ENCODE measurements at regions not wholly inside any gene's neighbourhood (a gene's known extent, or its start where the extent isn't known, plus 50 kb on each side); places are given as distances from the start of the nearest gene placed in this dataset.

DNA sequence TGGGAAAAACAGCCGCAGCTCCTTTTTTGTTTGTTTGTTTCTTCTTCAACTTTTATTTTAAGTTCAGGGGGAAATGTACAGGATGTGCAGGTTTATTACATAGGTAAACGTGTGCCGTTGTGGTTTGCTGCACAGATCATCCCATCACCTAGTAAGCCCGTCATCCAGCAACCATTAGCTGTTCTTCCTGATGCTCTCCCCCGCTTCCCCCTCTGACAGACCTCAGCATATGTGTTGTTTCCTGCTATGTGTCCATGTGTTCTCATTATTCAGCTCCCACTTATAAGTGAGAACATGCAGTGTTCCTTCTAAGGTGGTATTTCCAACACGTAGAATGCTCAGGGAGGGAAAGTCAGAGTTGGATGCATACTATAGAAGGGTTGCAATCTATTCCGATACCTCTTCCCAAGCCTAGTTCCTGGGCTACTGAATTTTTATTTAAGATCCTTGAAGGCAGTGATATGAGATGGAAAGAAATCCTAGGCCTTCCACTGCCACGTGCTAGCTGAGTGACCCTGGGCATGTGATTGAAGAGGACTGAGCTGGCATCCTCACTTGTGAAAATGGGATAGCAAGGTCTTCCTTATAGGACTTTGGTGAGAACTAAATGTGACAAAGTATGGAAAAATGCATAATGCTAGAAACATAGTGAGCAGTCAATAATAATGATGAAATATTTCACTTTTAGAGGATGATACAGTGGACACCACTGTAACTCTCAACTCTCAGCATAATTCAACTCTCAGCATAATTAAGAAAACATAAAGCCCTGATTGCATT, 278.5 kb downstream of the REEP3 start:
- TF ChIP-seq, protein P1, sequence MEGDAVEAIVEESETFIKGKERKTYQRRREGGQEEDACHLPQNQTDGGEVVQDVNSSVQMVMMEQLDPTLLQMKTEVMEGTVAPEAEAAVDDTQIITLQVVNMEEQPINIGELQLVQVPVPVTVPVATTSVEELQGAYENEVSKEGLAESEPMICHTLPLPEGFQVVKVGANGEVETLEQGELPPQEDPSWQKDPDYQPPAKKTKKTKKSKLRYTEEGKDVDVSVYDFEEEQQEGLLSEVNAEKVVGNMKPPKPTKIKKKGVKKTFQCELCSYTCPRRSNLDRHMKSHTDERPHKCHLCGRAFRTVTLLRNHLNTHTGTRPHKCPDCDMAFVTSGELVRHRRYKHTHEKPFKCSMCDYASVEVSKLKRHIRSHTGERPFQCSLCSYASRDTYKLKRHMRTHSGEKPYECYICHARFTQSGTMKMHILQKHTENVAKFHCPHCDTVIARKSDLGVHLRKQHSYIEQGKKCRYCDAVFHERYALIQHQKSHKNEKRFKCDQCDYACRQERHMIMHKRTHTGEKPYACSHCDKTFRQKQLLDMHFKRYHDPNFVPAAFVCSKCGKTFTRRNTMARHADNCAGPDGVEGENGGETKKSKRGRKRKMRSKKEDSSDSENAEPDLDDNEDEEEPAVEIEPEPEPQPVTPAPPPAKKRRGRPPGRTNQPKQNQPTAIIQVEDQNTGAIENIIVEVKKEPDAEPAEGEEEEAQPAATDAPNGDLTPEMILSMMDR (tag by site-specific recombination; IDR thresholded peaks at IDR 0.05), result no peak
- TF ChIP-seq TCF7L2 (IDR thresholded peaks at IDR 0.05; ENCODE audit: borderline replicate concordance, low read depth, low read length), result no peak
- no peak for TF ChIP-seq ZNF146 (tag by site-specific recombination; IDR thresholded peaks at IDR 0.05)
